NCI-H1436 (cell line): ENCODE measurements at regions not wholly inside any gene's neighbourhood (a gene's known extent, or its start where the extent isn't known, plus 50 kb on each side); places are given as distances from the start of the nearest gene placed in this dataset.

Experiments used
- DNase-seq: peaks from one replicate; lab custom pipeline; 2025; lab: John Stamatoyannopoulos, UW

DNA sequence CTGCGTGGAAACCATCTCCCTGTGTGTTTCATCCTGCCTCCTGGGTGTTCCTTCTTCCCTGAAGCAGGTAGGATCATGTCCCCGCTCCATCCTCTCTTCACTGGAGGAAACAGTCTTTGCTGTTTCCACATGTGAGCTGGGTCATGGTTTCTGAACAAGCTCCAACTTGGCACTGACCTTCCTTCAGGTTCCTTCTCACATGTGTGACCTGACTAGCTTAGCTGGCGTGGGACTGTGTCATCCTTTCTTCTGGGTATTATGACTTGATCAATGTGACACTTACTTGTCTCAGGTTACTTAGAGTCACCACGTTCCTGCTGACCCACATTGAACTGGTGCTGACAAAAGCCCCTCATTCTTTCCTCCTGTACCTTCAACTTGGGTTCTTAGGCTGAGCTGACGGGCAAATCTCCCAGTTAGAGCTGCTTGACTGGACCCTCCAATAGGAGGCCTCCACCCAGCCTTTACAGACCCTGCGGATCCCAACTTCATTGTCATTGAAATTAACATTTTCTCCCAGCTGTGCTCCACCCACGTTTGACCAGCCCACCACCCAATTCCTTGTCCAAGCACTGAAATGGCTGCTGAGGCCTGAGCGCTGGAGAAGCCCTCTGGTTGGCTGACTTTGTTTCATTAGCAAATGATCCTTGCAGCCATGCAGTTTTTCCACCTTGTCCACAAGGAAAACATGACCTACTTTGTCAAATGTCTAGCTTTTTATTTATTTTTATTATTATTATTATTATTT, 128.1 kb downstream of the DDX1 start:
- no peak for DNase-seq

DNA sequence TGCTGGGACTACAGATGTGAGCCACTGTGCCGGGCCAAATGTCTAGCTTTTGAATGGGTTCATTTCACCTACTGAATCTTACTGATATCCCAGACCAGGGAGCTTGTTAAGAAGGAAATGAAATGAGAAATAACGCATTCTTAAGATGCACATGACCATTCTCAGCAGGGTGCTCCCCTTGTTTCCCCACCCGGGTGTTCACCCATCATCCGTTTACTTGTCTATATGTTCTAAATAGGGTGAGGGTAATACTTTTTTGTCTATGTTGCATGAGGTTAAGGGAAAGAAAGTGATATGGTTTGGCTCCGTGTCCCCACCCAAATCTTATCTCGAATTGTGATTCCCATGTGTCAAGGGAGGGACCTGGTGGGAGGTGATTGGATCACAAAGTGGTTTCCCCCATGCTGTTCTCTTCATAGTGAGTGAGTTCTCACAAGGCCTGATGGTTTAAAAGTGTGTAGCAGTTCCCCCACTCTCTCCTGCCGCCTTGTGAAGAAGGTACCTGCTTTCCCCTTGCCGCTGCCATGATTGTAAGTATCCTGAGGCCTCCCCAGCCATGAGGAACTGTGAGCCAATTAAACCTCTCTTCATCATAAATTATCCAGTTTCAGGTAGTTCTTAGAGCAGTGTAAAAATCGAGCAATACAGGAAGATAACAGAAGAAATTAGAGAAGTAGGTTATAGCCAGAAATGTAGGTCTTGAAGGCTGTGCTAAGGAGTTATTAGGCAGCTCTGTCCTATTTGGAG, 129.1 kb downstream of the DDX1 start:
- no peak for DNase-seq

DNA sequence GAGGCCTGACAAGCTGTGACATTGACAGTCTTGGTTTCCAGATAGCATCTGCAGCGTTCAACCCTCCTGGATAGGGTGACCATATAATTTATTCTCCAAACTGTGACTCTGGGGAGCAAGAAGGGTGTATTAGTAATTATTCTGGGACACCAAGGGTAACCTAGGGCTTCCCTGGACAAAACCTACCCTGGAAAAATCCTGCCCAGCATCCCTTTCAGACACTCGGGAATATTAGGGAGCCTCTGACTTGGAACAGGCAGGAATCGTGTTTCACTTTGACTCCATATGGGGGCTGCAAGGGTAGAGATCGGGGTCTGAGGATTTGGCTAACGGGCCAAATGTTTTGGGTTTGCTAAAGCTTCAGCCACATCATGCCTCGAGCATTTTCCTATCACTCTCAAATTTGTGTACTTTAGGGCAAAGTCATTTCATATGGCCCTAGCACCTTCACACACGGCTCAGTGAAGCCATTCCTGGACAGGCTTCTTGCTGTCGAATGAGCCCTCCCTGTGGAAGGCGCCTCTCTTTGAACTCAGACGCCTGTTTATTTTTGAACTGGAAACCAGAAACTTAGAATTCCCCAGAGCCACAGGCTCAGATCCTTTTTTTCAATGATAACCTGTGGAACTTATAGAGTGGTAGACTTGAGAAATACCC, 129.9 kb downstream of the DDX1 start:
- no peak for DNase-seq

DNA sequence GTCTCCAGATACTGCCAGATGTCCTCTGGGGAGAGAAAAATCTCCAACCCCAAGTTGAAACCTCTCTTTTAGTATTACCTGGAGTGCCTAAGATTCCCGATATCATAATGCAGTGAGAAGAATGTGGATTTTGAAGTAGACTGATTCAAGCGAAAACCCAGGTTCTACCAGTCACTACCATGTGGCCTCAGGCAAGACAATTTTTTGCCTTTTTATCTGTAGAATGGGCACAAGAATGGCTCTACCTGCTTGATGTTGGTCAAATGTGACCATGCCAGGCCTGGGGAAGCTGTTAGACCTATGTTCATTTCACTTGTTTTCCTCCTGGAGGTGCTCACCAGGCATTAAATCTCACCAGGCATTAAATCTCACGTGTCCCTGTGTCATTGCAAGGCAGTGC, 131.3 kb downstream of the DDX1 start:
- no peak for DNase-seq

DNA sequence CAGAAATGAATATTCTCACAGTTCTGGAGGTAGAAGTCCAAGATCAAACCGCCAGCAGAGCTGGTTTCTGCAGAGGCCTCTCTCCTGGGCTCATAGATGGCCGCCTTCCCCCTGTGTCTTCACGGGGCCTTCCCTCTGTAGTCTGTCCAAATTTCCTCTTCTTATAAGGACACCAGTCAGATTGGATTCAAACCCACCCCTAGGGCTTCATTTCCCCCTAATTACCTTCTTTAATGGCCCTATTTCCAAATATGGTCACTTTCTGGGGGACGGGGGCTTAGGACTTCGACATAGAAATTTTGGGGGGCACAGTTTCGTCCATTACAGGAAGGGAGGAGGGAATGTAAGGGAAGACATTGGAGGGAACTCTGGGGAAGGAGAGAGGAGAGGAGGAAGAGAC, 132.6 kb downstream of the DDX1 start:
- DNase-seq, result no peak

DNA sequence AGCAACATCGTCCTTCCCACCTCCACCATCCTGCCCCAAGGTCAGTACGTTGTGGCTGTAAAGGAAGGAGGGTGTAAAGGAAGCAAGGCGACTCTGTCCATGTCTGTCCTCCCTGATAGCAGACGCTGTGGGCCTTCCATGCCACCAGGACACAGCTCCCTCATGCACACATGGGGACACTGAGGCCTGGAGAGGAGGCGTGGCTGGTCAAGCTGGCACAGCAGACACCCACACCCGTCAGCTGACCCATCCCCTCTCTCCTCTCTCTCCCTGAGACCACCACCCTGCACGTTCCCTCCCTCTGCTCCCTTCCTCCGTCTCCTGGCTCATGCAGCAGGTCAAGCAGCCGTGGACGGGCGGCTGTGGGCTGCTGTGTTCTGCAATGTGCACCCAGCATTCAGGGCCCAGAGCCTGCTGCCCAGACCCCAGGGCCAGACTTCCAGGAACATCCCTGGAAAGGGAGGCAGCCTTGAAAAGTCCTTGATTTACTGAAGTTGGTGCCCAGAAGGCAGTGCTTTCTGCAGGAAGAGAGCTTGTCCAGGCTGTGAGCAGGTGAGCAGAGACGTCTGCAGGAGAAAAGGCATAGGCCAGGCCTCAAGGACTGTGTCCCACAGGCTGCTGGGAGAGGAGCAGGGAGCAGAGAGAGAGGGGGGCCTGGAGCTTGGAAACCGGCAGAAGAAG, 133.6 kb downstream of the DDX1 start:
- no peak for DNase-seq

DNA sequence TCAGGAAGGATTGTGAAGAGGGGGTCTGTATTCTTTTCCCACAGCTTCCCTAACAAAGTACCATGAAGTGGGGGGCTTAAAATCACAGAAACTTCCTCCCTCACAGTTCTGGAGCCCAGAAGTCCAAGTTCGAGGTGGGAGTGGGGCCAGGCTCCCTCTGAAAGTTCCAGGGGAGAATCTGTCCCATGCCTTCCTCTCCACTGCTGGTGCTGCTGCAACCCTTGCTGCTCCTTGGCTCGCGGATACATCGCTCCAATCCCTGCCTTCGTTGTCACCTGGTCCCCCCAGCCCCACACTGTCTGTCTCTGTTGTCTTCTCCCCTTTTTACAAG, 134.1 kb downstream of the DDX1 start:
- DNase-seq, result no peak

DNA sequence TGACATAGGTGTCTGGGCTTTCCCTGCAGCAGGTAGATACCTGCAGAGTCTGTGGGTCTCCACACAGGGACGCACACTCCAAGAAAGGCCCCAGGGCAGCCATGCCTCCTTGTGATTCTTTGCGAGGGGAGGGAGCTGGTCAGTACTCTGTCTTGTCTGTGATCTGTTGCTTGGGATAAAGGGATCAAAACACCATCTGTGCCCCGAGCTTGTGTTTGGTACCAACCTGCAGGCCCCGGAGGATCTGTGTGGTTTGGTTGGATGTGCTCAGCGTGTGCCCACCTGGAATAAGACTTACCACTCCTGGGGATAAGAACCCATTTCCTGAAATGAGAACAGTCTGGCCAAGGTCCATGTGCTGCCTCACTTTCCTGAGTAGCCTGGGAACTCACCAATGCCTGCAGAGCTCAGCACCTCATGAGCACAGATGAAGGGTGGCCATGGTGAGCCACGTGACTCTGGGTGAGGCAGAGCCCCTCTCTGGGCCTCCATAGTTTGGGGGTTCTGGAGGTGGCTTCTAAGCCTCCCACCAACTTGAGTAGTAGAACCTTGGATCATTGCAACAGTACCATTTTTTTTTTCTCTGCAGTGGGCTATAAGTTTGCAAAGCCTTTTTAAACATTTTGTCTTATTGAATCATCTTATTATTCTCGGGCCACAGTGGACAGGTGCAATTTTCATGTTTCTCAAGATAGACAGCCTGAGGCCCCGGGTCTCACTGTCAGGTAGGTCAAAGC, 134.8 kb downstream of the DDX1 start:
- no peak for DNase-seq

DNA sequence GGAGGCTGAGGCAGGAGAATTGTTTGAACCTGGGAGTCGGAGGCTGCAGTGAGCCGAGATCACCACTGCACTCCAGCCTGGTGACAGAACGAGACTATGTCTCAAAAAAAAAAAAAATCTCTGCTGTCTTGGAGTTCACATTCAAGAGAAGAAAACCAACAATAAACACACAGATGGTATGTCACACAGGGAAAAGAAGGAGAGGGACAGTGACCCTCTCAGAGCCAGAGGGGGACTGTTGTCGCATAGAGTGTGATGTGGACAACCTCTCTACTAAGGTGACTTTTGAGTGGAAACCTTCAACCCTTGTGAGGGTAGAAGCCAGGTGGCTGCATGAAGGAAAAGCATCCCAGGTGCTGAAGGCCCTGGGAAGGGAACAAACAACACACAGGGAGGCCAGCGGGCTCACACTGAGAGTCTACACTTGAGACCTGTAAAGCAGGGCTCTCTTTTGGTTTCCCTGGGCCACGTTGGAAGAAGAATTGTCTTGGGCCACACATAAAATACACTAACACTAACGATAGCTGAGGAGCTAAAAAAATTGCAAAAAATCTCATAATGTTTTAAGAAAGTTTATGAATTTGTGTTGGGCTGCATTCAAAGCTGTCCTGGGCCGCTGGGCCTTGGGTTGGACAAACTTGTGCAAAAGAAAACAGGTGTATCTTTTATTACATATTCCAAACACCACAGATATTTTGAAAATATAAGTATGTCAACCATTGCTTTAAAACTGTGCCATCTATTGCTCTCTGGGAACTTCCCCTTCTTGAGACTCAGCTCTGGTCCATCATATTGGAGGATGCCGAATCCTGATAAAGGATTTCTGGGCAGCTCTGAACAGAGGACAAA, 136.0 kb downstream of the DDX1 start:
- DNase-seq, result no peak

DNA sequence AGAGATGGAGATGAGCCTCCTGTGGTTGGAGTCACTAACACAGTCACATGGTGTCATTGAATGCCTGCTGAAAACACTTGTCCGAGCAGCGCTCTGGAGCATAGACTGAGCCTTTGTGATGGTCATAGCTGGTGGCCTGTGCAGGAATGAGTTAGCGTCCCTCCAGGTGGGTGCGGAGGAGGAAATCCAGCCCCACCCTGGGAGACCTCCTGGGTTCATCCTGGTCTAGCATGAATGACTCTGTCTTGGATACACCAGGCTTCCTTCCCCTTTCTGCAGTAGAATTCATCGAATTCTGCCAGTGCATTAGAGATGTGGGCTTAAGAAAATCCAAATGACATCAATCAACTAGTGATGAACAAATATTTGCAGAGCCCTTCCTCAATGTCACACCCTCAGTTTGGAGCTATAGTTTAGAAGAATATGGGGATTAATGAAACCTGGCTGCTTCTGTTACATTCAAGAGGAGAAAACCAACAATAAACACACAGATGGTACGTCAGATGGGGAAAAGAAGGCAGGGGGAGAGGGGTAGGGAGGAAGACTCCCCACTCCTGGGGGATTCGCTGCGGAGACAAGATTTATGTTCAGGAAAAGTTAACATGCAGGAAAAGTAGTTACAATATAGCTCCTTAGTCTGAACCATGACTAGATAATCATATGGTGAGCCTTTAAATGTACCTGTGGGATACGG, 136.7 kb downstream of the DDX1 start:
- DNase-seq, result no peak

DNA sequence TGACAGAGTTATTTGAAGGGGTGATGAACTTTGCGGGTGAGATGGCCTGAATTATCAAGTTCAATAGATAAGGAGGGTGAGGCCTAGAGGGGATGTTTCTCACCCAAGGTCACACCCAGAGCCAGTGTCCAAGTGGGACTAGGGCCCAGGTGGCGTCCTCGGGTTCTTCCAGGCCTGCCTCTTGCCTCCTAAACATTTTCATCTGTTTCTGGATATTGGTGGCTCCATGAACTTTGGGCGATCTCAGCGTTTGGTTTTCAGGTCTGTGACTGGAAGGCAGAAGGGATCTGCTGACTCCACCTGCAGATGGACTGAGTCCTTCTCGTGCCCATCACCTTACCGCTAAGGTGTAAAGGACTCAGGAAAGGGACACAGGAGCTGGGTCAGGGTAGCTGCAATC, 137.3 kb downstream of the DDX1 start:
- DNase-seq, result no peak

DNA sequence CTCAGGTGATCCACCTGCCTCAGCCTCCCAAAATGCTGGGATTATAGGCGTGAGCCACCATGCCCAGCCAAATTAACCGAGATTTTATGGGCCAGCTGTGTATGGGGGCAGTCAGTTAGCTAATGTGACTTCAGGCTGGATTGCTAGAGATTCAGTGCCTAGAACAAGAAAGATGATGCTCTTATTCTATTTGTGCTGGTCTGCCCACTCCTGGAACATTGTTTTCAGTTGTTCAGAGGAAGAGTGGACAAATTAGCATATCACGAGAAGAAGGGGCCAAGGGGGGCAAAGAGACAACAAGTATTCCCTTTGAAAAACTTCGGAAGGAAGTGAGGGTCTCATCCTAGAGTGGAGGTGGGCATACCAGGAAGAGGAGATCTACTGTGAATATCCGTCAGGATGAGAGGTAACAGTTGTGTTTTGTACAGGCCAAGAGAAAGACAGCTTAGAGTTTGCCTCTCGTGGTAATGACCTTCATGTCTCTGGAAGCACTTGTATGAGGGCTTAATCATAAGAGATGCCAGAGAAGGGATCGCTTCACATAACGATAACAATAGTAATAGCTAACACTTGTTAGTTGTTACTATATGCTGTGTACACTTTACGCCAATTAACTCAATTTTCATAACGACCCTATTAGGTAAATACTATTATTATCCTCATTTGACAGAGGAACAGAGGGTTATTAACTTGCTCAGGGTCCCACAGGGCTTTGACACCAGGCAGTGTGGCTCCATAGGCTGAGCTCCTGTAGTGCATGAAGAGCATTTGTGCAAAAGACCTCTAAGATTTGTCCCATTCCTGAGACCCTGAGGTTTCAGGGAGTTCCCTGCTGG, 138.3 kb downstream of the DDX1 start:
- DNase-seq, result peak; percentile 49

DNA sequence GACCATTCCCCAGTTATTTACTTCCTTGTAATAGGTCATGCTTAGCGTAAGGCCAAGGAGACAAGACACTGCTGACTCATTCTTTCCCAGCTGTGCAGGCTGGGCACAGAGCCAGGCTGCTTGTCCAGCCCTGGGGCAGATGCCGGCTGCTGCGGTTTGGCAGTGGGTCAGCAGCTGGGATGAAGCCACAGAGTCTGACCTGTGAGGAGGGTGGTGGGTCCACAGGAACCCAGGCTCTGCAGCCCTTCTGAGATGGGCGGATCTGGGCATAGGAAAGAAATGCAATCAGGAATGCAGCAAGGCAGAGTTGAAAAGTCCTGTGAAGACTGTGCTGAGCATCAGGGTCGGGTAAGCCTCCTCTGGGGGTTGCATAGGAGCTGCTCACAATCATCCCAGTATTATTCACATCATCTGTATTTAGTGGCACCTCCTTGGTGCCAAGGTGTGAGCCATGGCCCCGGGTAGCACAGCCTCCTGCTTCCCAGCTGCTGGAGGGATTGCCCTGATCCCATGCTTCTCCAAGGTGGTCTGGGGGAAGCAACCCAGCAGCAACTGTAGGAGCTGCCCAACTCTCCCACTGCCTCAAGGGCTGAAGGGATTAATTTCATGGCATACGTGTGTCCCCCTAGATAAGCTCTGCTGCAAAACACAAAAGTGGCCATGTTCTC, 139.0 kb downstream of the DDX1 start:
- DNase-seq, result no peak

DNA sequence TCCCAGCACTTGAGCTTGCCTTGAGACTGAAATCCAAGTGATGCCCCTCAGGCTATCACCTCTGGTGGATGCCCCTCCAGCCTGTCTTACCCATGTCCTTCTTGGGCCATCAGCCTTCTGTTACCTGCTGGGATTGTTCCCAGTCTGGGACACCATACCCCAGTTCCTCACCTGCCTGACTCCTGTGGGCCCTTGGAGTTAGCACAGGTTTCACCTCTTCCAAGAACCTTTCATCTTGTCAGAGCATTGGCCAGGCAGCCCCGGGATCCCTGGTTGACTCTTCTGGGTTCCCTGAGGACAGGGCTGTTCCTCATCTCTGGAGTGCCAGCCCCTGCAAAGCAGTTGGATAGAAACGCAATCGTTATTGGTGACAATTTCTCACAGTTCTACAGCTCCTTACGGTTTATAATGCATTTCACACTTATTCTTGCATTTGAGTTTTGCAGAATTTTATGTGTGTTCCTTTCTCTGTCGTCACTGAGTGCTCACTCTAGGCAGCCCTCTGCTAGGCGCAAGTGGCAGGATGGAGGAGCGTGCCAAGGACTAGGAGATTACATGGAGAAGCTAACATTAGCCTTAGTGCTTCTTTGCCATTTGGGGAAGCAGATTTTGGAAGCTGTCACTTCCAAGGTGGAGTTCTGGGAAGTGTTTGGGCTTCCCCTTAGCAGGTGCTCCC, 139.7 kb downstream of the DDX1 start:
- DNase-seq, result no peak

DNA sequence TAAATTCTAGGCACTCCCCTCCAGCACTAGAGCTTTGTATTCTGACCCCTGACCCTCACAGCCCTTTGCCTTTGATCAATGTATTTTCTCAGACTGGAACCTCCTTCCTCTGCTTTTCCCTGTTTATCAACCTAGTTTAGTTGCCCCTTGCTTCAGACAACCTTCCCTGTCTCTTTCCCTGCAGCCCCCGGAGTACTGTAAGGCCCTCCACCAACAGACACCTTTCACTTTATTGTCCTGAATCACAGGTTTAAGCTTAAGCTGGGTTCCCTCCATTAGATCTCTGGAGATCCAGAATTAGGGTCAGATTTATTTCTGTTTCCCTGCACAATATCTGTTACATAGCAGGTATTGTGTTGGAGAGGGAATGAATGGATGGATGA, 140.2 kb downstream of the DDX1 start:
- DNase-seq, result no peak

DNA sequence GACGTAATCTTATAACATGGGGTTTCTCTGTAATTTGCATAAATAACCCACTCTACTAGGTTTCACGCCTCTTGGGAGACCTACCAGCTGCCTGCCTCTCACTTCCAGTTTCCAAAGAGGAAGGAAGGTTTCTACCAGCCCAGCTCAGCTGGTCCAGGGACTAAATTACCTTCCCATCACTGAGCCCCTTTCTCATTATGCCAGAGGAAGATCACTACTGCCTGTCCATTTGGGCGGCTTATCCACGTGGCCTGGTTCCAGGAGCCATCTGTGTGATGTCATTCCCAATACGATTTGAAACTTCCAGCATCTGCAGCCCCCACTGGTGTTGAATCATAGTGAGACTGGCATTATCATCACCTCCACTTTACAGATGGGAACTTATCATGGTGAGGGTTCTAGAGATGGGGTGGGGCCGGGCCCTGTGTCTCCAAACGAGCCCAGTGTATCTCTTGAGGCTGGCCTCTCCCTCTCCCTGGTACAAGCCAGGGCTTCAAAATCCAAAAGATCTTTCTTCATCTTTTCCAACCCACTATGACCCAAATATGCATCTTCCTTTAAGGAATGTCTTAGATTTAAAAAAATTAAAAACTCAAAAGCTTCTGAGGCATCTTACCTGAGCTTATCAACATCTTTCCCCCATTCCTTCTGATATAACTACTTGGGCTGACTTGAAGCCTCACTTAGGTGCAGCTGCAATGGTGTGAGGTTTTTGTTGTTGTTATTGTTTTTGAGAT, 140.8 kb downstream of the DDX1 start:
- no peak for DNase-seq

DNA sequence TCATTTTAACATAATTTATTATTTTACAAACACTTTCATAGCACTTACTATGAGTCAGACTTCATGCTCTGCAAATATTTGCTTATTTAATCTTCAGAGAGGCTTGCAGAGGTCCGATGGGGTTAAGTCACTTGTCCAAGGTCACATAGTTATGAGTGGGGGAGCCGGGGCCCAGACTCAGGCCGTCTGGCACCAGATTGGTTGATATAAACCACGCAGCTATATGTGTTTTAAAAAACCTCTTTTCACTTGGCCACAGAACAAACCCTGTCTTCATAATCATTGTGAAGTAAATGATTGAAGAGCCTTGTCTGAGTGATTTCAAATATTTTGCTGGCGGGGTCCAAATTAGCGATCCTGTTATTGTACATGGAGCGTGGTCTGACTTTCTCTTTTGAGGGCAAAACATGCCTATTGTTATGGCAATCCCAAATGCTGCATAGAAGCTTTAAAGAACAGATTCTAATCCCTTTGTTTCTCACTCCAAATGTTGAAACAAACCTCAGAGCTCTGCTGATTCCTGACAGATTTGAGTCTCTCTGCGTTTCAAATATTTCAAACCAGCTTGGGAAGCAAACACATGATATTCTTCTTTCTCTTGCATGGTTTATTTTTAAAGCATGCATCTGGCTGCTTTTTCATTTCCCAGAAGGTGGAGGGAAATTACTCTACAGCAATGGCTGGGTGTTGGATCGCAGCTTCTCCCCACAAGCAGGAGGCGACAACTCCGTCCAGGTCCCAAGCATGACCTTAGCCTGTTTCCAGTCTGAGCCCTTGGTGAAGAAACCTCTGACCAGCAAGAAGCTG, 142.4 kb downstream of the DDX1 start:
- no peak for DNase-seq
